Mesothelial cell of epicardium (in vitro differentiated cells): ENCODE measurements at regions not wholly inside any gene's neighbourhood (a gene's known extent, or its start where the extent isn't known, plus 50 kb on each side); places are given as distances from the start of the nearest gene placed in this dataset.

Experiments
- DNase-seq, 2 experiments: peaks; one replicate each; pipeline ENCODE4 v3.0.0; 2021; ENCODE audit warnings: low spot score in 2 of 2; ENCODE audit not compliant: unreplicated experiment in 2 of 2
- H3K27ac Mint-ChIP-seq: 2 replicates; pipeline ENCODE4 v1.8.0; 2021; ENCODE audit warnings: mixed read lengths
- H3K27me3 Mint-ChIP-seq: 2 replicates; pipeline ENCODE4 v1.8.0; 2021; ENCODE audit warnings: low read depth, mixed read lengths
- H3K36me3 Mint-ChIP-seq: 2 replicates; pipeline ENCODE4 v1.8.0; 2021; ENCODE audit warnings: mixed read lengths
- H3K4me1 Mint-ChIP-seq: 2 replicates; pipeline ENCODE4 v1.8.0; 2021; ENCODE audit warnings: mixed read lengths
- H3K4me3 Mint-ChIP-seq: 2 replicates; pipeline ENCODE4 v1.8.0; 2021; ENCODE audit warnings: mild to moderate bottlenecking, moderate library complexity, mixed read lengths
- H3K9me3 Mint-ChIP-seq: 2 replicates; pipeline ENCODE4 v1.8.0; 2021; ENCODE audit warnings: mixed read lengths
- TF ChIP-seq, protein P1 (sequence below): fragments of 200-600 bp; sonication (generic); IDR thresholded peaks from one replicate; pipeline ENCODE4 v1.5.0; 2021; ENCODE audit warnings: antibody characterized with exemption; ENCODE audit not compliant: unreplicated experiment

DNA sequence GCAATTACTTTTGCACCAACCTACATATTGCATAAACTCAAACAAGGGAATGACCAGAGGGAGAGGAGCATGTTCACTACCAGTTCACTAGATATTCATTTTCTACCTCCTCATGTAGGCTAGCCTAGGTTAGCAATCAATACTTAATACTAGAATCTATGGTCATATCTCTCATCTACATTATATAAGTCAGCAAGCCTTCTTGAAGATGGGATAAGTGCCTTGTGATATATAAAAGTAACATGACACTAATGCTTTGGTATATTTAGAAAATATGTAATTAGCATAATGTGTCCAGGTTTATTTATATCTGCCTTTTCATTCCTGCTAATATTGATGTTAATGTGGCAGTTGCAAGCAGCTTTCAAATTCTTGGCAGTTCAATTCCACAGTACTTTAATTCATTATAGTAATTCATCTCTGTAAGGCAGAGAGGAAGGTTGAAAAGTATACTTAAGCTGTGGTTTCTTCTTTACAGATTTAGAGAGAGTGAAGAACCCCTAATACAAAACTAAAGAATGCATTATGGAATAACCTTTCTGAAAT lies 1613.2 kb upstream of the ACO1 start:
- Mint-ChIP-seq H3K36me3 (no peaks in the 10 kb centered on the region), H3K27ac (no peak overlapping the region), H3K4me3 (no peak overlapping the region), H3K9me3 (peaks cover 5% of the 10 kb centered on the region), H3K4me1 (no peaks in the 10 kb centered on the region), H3K27me3 (peaks cover 2% of the 10 kb centered on the region)
- TF ChIP-seq, protein P1, sequence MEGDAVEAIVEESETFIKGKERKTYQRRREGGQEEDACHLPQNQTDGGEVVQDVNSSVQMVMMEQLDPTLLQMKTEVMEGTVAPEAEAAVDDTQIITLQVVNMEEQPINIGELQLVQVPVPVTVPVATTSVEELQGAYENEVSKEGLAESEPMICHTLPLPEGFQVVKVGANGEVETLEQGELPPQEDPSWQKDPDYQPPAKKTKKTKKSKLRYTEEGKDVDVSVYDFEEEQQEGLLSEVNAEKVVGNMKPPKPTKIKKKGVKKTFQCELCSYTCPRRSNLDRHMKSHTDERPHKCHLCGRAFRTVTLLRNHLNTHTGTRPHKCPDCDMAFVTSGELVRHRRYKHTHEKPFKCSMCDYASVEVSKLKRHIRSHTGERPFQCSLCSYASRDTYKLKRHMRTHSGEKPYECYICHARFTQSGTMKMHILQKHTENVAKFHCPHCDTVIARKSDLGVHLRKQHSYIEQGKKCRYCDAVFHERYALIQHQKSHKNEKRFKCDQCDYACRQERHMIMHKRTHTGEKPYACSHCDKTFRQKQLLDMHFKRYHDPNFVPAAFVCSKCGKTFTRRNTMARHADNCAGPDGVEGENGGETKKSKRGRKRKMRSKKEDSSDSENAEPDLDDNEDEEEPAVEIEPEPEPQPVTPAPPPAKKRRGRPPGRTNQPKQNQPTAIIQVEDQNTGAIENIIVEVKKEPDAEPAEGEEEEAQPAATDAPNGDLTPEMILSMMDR, result no peak
- DNase-seq, result no peak

DNA sequence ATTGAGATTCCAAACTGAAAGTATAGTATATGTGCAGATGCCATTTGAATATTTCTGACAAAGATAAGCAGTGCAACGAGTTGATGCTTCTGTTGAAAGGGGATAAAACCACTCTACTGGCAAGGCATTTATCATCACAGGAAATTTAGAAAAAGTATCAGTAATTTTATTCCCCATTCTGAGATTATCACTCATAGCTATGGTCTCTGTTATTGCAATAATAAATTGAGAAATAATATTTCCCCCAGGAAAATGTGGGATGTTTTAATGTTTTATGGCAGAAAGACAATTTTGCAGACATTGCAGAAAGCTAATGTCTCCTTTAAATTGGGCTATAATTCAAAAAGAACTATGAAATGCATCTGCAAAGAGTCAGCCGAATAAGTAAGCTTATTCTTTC lies 1612.7 kb upstream of the ACO1 start:
- no peak overlapping the region for H3K4me3 Mint-ChIP-seq
- DNase-seq, result no peak
- TF ChIP-seq, protein P1, result no peak
- H3K4me1 Mint-ChIP-seq, result no peaks in the 10 kb centered on the region
- no peak overlapping the region for H3K27ac Mint-ChIP-seq
- H3K9me3 Mint-ChIP-seq, result peaks cover 6% of the 10 kb centered on the region
- peaks cover 2% of the 10 kb centered on the region for H3K27me3 Mint-ChIP-seq
- H3K36me3 Mint-ChIP-seq, result no peaks in the 10 kb centered on the region

DNA sequence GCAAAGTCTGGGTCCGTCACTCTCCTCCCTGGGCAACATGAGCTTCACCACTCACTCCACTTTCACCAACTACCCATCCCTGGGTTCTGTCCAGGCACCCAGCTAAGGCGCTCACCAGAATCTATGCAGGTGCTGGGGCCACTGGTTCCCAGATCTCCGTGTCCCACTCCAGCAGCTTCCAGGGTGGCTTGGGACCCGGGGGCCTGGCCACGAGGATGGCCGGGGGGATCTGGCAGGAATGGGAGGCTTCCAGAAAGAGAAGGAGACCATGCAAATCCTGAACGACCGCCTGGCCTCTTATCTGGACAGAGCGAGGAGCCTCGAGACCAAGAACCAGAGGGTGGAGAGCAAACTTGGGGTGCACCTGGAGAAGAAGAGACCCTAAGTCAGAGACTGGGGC lies 1611.0 kb upstream of the ACO1 start:
- TF ChIP-seq, protein P1, result no peak
- no peak for DNase-seq
- H3K27me3 Mint-ChIP-seq, result peaks cover 2% of the 10 kb centered on the region
- H3K4me3 Mint-ChIP-seq, result no peak overlapping the region
- H3K36me3 Mint-ChIP-seq, result no peaks in the 10 kb centered on the region
- no peaks in the 10 kb centered on the region for H3K4me1 Mint-ChIP-seq
- no peak overlapping the region for H3K27ac Mint-ChIP-seq
- peaks cover 14% of the 10 kb centered on the region for H3K9me3 Mint-ChIP-seq

DNA sequence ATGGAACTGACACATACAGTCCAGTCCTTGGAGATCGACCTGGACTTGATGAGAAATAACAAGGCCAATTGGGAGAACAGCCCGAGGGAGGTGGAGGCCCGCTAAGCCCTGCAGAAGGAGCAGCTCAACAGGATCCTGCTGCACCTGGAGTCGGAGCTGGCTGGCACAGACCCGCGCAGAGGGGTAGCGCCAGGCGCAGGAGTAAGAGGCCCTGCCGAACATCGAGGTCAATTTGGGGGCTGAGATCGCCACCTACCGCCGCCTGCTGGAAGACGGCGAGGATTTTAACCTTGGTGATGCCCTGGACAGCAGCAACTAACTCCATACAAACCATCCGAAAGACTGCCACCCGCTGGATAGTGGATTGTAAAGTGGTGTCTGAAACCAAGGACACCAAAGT lies 1610.1 kb upstream of the ACO1 start:
- peaks cover 2% of the 10 kb centered on the region for H3K27me3 Mint-ChIP-seq
- H3K4me1 Mint-ChIP-seq, result no peaks in the 10 kb centered on the region
- H3K36me3 Mint-ChIP-seq, result no peaks in the 10 kb centered on the region
- H3K27ac Mint-ChIP-seq, result no peak overlapping the region
- TF ChIP-seq, protein P1, result no peak
- DNase-seq, result no peak
- no peak overlapping the region for H3K4me3 Mint-ChIP-seq
- peaks cover 14% of the 10 kb centered on the region for H3K9me3 Mint-ChIP-seq

DNA sequence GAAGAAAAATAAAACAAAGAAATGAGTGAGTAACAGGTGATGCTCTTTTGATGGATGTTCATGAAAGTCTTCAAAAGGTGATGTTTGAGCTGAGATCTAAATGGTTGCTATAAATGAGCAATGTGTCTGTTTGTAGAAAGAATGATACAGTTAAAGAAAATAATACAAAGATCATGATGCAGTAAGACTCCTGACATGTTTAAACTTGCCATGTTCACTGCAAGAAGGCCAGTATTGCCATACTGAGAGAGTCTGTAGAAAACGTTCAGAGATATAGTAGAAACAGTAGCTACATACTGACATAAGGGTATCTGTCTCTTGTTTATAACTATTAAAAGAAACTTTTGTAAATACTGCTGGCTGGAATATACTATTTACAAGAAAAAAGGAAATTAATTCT lies 1609.2 kb upstream of the ACO1 start:
- no peak for DNase-seq
- Mint-ChIP-seq H3K9me3 (peaks cover 14% of the 10 kb centered on the region), H3K27ac (no peak overlapping the region), H3K4me3 (no peak overlapping the region), H3K27me3 (no peaks in the 10 kb centered on the region), H3K4me1 (no peaks in the 10 kb centered on the region), H3K36me3 (no peaks in the 10 kb centered on the region)
- TF ChIP-seq, protein P1, result no peak

DNA sequence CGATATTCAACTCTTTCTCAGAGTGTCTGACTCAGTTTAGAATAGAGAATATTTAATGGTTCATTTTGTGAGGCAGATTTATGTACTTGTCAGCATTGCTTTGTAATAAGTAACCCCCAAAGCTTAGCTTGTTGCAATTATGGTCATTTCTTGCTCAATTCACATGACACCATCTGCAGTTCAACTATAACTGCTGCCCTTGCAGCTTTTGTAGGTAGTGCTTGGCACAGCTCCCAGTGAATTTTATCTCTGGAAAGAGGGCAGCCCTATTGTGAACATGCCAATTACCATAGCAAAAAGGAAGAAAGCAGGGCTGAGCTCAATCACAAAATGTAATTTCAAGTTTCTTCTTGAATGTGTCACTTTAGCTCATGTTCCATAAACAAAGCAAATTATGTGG lies 1587.7 kb upstream of the ACO1 start:
- no peaks in the 10 kb centered on the region for H3K9me3 Mint-ChIP-seq
- no peak overlapping the region for H3K4me3 Mint-ChIP-seq
- no peaks in the 10 kb centered on the region for H3K27me3 Mint-ChIP-seq
- H3K4me1 Mint-ChIP-seq, result no peaks in the 10 kb centered on the region
- DNase-seq, result no peak
- no peak overlapping the region for H3K27ac Mint-ChIP-seq
- no peaks in the 10 kb centered on the region for H3K36me3 Mint-ChIP-seq
- TF ChIP-seq, protein P1, result no peak
